SK-N-SH (cell line): ENCODE measurements at regions not wholly inside any gene's neighbourhood (a gene's known extent, or its start where the extent isn't known, plus 50 kb on each side); places are given as distances from the start of the nearest gene placed in this dataset.

Source experiments
- CTCF ChIA-PET: fragments of 300-600, 350-600 bp; formaldehyde crosslinking; extraction: SDS; loops from one replicate; lab custom pipeline; 2021; lab: Yijun Ruan, JAX
- POLR2A ChIA-PET: fragments of 350-600 bp; sonication (Branson Sonifier 250); formaldehyde crosslinking; extraction: SDS; loops from one replicate; lab custom pipeline; 2020; ENCODE audit warnings: antibody characterized with exemption, inconsistent platforms; lab: Yijun Ruan, JAX
- DNase-seq: peaks from one replicate; pipeline ENCODE4 v3.0.0; 2012
- H2AFZ ChIP-seq: fragments of 200-600 bp; sonication (generic); 2 replicates; pipeline ENCODE4 v1.8.1; 2016; ENCODE audit warnings: antibody characterized with exemption, mild to moderate bottlenecking, low read depth
- H3F3A ChIP-seq: fragments of 200-600 bp; sonication (generic); replicated peaks from 2 replicates; pipeline ENCODE3; 2016; ENCODE audit warnings: antibody characterized with exemption, mild to moderate bottlenecking; ENCODE audit not compliant: insufficient read depth
- H3K27ac ChIP-seq, 2 experiments: fragments of 200-500 bp in 1 of 2; fragments of 200-600 bp in 1 of 2; sonication (Bioruptor generic) in 1 of 2; sonication (generic), shearing (Covaris generic) in 1 of 2; 2 replicates each; pipeline versions ENCODE4 v1.5.1 to v1.6.1; 2014 to 2016; ENCODE audit warnings: low read depth in 2 of 2, inconsistent platforms in 1 of 2, low read length in 1 of 2, mild to moderate bottlenecking in 1 of 2, mixed read lengths in 1 of 2
- H3K27me3 ChIP-seq: fragments of 200-600 bp; sonication (generic), shearing (Covaris generic); 2 replicates; pipeline ENCODE4 v1.6.1; 2016; ENCODE audit warnings: mixed run types; ENCODE audit not compliant: insufficient read depth
- H3K36me3 ChIP-seq, 2 experiments: fragments of 200-500 bp in 1 of 2; fragments of 200-600 bp in 1 of 2; sonication (Bioruptor generic) in 1 of 2; sonication (generic) in 1 of 2; replicated peaks in 1 of 2; 2 replicates each; pipeline versions ENCODE3 to v1.5.1; 2014 to 2016; ENCODE audit warnings: low read length in 1 of 2, mild to moderate bottlenecking in 1 of 2; ENCODE audit not compliant: insufficient read depth in 2 of 2, control insufficient read depth in 1 of 2
- H3K4me1 ChIP-seq, 2 experiments: fragments of 200-500 bp in 1 of 2; fragments of 200-600 bp in 1 of 2; sonication (Bioruptor generic) in 1 of 2; sonication (generic), shearing (Covaris generic) in 1 of 2; 2 replicates each; pipeline versions ENCODE4 v1.5.1 to v1.6.1; 2014 to 2016; ENCODE audit warnings: low read depth in 1 of 2, low read length in 1 of 2, mixed run types in 1 of 2; ENCODE audit not compliant: insufficient read depth in 2 of 2, control insufficient read depth in 1 of 2
- H3K4me2 ChIP-seq: fragments of 200-600 bp; sonication (generic), shearing (Covaris generic); 2 replicates; pipeline ENCODE4 v1.6.1; 2017; ENCODE audit warnings: mixed run types
- H3K4me3 ChIP-seq, 2 experiments: fragments of 200-500 bp in 1 of 2; fragments of 200-600 bp in 1 of 2; sonication (Bioruptor generic) in 1 of 2; sonication (generic), shearing (Covaris generic) in 1 of 2; 2 replicates each; pipeline versions ENCODE4 v1.5.1 to v1.8.1; 2014 to 2016; ENCODE audit warnings: low read depth in 2 of 2, inconsistent platforms in 1 of 2, low read length in 1 of 2, mild to moderate bottlenecking in 1 of 2, mixed read lengths in 1 of 2, moderate library complexity in 1 of 2
- H3K79me2 ChIP-seq: fragments of 200-600 bp; sonication (generic); 2 replicates; pipeline ENCODE4 v1.8.1; 2017; ENCODE audit warnings: mild to moderate bottlenecking; ENCODE audit not compliant: insufficient read depth
- H3K9ac ChIP-seq: fragments of 200-600 bp; sonication (generic); 2 replicates; pipeline ENCODE4 v1.6.1; 2017; ENCODE audit warnings: mixed run types
- H3K9me2 ChIP-seq: fragments of 200-600 bp; sonication (generic); 2 replicates; pipeline ENCODE4 v1.6.1; 2017; ENCODE audit warnings: mixed run types
- H3K9me3 ChIP-seq: fragments of 200-600 bp; sonication (generic); 2 replicates; pipeline ENCODE4 v1.6.1; 2017; ENCODE audit warnings: mixed run types, mild to moderate bottlenecking, moderate library complexity
- H4K20me1 ChIP-seq: fragments of 200-600 bp; sonication (generic); 2 replicates; pipeline ENCODE4 v1.6.1; 2017; ENCODE audit warnings: mild to moderate bottlenecking, mixed run types; ENCODE audit not compliant: insufficient read depth
- CHD2 ChIP-seq: fragments of 150-350 bp; IDR thresholded peaks from 2 replicates; pipeline ENCODE4 v1.6.1; 2018; ENCODE audit warnings: low read length; ENCODE audit not compliant: partially characterized antibody
- EZH2phosphoT487 ChIP-seq: fragments of 200-600 bp; sonication (generic); IDR thresholded peaks from 2 replicates; pipeline ENCODE4 v1.6.1; 2017; ENCODE audit warnings: low read depth, mixed run types, mild to moderate bottlenecking, antibody characterized with exemption, moderate library complexity, borderline replicate concordance
- FOSL2 ChIP-seq: IDR thresholded peaks from 2 replicates; pipeline ENCODE4 v1.4.0; 2012; ENCODE audit warnings: low read depth, mild to moderate bottlenecking, moderate library complexity, borderline replicate concordance
- GABPA ChIP-seq: IDR thresholded peaks from 2 replicates; pipeline ENCODE4 v1.4.0; 2012; ENCODE audit warnings: low read depth, mild to moderate bottlenecking
- JUND ChIP-seq: IDR thresholded peaks from 2 replicates; pipeline ENCODE4 v1.4.0; 2012
- MXI1 ChIP-seq: IDR thresholded peaks from 2 replicates; pipeline ENCODE4 v1.6.1; 2012; ENCODE audit warnings: mild to moderate bottlenecking, low read depth, low read length, improper control_type of control experiment
- NFIC ChIP-seq: IDR thresholded peaks from 2 replicates; pipeline ENCODE4 v1.4.0; 2012; ENCODE audit warnings: borderline replicate concordance
- NRF1 ChIP-seq: IDR thresholded peaks from 2 replicates; pipeline ENCODE4 v1.6.1; 2012; ENCODE audit warnings: low read depth, mild to moderate bottlenecking, low read length
- POLR2AphosphoS5 ChIP-seq: IDR thresholded peaks from 2 replicates; pipeline ENCODE4 v1.6.1; 2012; ENCODE audit warnings: low read depth, low read length
- RAD21 ChIP-seq: IDR thresholded peaks from 2 replicates; pipeline ENCODE4 v1.6.1; 2012; ENCODE audit warnings: mild to moderate bottlenecking, low read length
- RCOR1 ChIP-seq: fragments of 150-350 bp; IDR thresholded peaks from 2 replicates; pipeline ENCODE4 v1.6.1; 2017; ENCODE audit warnings: antibody characterized with exemption, low read length
- SMC3 ChIP-seq: IDR thresholded peaks from 2 replicates; pipeline ENCODE4 v1.6.1; 2012; ENCODE audit warnings: low read depth, low read length, improper control_type of control experiment
- TAF1 ChIP-seq: IDR thresholded peaks from 2 replicates; pipeline ENCODE4 v1.6.1; 2012; ENCODE audit warnings: low read depth, mild to moderate bottlenecking, low read length, moderate library complexity, borderline replicate concordance
- WGBS: methylation state at CpG from one replicate; pipeline ENCODE4 v1.1.6; 2017; ENCODE audit warnings: low lambda C conversion rate; 5-methylcytosine and 5-hydroxymethylcytosine counted together
- TF ChIP-seq, protein P1 (sequence below): IDR thresholded peaks from 2 replicates; pipeline ENCODE4 v1.4.0; 2012; ENCODE audit warnings: low read depth
- TF ChIP-seq, protein P2 (sequence below): fragments of 200-600 bp; sonication (generic); IDR thresholded peaks from 2 replicates; pipeline ENCODE4 v1.6.1; 2017; ENCODE audit warnings: antibody characterized with exemption, mild to moderate bottlenecking, moderate library complexity
- TF ChIP-seq, protein P3 (sequence below): fragments of 150-350 bp; IDR thresholded peaks from 2 replicates; pipeline ENCODE4 v1.6.1; 2017; ENCODE audit warnings: antibody characterized with exemption, low read length, low read depth, borderline replicate concordance
- TF ChIP-seq, protein P4 (sequence below): IDR thresholded peaks from 2 replicates; pipeline ENCODE4 v1.4.0; 2012; ENCODE audit warnings: low read depth, borderline replicate concordance
- TF ChIP-seq, protein P5 (sequence below): IDR thresholded peaks from 2 replicates; pipeline ENCODE4; 2012
- TF ChIP-seq, protein P6 (sequence below): fragments of 150-350 bp; IDR thresholded peaks from 2 replicates; pipeline ENCODE4 v1.6.1; 2016; ENCODE audit warnings: mild to moderate bottlenecking, low read depth, low read length

DNA sequence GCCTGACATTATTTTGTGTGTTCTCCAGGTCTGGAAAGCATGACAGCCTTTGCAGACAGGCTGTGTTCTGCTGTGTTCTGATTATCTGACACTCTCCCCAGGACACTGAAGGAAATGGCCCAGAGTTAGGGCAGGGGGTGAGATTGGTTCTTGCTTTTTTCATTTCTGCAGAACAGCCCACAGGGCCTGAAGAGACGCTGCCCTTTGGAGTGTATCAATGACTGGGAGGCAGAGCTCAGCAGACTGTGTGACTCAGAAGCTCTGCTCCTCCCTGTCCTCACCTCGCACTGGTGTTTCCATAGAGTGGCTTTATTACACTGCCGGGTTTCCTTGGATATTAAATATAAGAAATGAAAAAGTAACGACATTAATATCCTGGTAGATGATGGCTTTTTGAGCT is 523.6 kb downstream of the NTRK3 start:
- no peak overlapping the region for H3K4me2 ChIP-seq
- no peak for TF ChIP-seq POLR2AphosphoS5
- TF ChIP-seq NRF1 = no peak
- TF ChIP-seq SMC3 = no peak
- TF ChIP-seq, protein P1, sequence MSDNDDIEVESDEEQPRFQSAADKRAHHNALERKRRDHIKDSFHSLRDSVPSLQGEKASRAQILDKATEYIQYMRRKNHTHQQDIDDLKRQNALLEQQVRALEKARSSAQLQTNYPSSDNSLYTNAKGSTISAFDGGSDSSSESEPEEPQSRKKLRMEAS = no peak
- TF ChIP-seq, protein P2, sequence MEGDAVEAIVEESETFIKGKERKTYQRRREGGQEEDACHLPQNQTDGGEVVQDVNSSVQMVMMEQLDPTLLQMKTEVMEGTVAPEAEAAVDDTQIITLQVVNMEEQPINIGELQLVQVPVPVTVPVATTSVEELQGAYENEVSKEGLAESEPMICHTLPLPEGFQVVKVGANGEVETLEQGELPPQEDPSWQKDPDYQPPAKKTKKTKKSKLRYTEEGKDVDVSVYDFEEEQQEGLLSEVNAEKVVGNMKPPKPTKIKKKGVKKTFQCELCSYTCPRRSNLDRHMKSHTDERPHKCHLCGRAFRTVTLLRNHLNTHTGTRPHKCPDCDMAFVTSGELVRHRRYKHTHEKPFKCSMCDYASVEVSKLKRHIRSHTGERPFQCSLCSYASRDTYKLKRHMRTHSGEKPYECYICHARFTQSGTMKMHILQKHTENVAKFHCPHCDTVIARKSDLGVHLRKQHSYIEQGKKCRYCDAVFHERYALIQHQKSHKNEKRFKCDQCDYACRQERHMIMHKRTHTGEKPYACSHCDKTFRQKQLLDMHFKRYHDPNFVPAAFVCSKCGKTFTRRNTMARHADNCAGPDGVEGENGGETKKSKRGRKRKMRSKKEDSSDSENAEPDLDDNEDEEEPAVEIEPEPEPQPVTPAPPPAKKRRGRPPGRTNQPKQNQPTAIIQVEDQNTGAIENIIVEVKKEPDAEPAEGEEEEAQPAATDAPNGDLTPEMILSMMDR = no peak
- TF ChIP-seq, protein P3, sequence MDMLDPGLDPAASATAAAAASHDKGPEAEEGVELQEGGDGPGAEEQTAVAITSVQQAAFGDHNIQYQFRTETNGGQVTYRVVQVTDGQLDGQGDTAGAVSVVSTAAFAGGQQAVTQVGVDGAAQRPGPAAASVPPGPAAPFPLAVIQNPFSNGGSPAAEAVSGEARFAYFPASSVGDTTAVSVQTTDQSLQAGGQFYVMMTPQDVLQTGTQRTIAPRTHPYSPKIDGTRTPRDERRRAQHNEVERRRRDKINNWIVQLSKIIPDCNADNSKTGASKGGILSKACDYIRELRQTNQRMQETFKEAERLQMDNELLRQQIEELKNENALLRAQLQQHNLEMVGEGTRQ = no peak
- ChIA-PET POLR2A (no interaction called here), CTCF (interaction anchor here (0.8 to 1.5 kb wide), 2 partner anchors 10 to 513 kb away, joined by 3 to 5 read pairs; no protein-coding TSS in a partner anchor)
- H3K79me2 ChIP-seq = no peaks in the 10 kb centered on the region
- H3K27ac ChIP-seq = no peak overlapping the region
- H3K4me1 ChIP-seq = peaks cover 17 to 27% of the 10 kb centered on the region in 2 experiments
- WGBS = 61% methylated on average over 4 of the region's 4 CpGs
- H3K9ac ChIP-seq = no peak overlapping the region
- DNase-seq = no peak
- no peak overlapping the region for H2AFZ ChIP-seq
- peaks cover 5% of the 10 kb centered on the region for H3F3A ChIP-seq
- no peaks in the 10 kb centered on the region for H4K20me1 ChIP-seq
- H3K27me3 ChIP-seq = no peaks in the 10 kb centered on the region
- no peaks in the 10 kb centered on the region for H3K9me2 ChIP-seq
- H3K36me3 ChIP-seq = no peaks in the 10 kb centered on the region
- no peaks in the 10 kb centered on the region for H3K9me3 ChIP-seq
- no peak overlapping the region for H3K4me3 ChIP-seq

DNA sequence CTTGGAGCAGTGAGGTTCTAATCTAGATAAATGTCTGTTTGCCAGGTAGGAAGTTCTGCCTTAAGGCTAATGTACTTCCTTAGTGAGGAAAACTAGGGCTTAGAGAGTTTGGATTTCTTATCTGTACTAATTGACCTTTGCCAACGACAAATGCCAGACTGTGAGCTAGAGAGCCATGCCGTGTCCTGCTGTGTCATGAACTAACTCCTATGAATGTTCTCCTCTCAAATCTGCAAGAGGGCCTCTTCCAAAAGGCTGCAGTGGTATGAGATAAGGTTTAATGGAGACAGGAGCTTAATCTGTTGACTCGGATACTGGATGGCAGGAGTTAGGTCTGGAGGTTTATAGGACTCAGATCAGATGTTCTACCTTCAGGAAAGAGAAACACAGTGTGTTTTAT is 524.9 kb downstream of the NTRK3 start:
- DNase-seq = no peak
- Histone ChIP-seq H3K27me3 (no peaks in the 10 kb centered on the region), H3K9me3 (no peaks in the 10 kb centered on the region), H3K27ac (no peak overlapping the region), H3K9ac (no peak overlapping the region), H3K9me2 (no peaks in the 10 kb centered on the region), H4K20me1 (no peaks in the 10 kb centered on the region), H2AFZ (no peak overlapping the region), H3K79me2 (no peaks in the 10 kb centered on the region), H3K4me2 (no peak overlapping the region), H3F3A (no peaks in the 10 kb centered on the region), H3K36me3 (no peaks in the 10 kb centered on the region), H3K4me3 (no peak overlapping the region), H3K4me1 (peaks cover 17 to 27% of the 10 kb centered on the region in 2 experiments)
- TF ChIP-seq GABPA = no peak
- no peak for TF ChIP-seq JUND
- TF ChIP-seq EZH2phosphoT487 = no peak
- TF ChIP-seq FOSL2 = no peak
- TF ChIP-seq TAF1 = no peak
- TF ChIP-seq, protein P4, sequence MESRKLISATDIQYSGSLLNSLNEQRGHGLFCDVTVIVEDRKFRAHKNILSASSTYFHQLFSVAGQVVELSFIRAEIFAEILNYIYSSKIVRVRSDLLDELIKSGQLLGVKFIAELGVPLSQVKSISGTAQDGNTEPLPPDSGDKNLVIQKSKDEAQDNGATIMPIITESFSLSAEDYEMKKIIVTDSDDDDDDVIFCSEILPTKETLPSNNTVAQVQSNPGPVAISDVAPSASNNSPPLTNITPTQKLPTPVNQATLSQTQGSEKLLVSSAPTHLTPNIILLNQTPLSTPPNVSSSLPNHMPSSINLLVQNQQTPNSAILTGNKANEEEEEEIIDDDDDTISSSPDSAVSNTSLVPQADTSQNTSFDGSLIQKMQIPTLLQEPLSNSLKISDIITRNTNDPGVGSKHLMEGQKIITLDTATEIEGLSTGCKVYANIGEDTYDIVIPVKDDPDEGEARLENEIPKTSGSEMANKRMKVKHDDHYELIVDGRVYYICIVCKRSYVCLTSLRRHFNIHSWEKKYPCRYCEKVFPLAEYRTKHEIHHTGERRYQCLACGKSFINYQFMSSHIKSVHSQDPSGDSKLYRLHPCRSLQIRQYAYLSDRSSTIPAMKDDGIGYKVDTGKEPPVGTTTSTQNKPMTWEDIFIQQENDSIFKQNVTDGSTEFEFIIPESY = no peak
- TF ChIP-seq MXI1 = no peak
- no peak for TF ChIP-seq CHD2
- TF ChIP-seq RAD21 = no peak
- TF ChIP-seq SMC3 = no peak
- no peak for TF ChIP-seq NFIC
- no peak for TF ChIP-seq POLR2AphosphoS5
- TF ChIP-seq RCOR1 = no peak
- TF ChIP-seq, protein P5, sequence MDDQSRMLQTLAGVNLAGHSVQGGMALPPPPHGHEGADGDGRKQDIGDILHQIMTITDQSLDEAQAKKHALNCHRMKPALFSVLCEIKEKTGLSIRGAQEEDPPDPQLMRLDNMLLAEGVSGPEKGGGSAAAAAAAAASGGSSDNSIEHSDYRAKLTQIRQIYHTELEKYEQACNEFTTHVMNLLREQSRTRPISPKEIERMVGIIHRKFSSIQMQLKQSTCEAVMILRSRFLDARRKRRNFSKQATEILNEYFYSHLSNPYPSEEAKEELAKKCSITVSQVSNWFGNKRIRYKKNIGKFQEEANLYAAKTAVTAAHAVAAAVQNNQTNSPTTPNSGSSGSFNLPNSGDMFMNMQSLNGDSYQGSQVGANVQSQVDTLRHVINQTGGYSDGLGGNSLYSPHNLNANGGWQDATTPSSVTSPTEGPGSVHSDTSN = no peak
- TF ChIP-seq, protein P6, sequence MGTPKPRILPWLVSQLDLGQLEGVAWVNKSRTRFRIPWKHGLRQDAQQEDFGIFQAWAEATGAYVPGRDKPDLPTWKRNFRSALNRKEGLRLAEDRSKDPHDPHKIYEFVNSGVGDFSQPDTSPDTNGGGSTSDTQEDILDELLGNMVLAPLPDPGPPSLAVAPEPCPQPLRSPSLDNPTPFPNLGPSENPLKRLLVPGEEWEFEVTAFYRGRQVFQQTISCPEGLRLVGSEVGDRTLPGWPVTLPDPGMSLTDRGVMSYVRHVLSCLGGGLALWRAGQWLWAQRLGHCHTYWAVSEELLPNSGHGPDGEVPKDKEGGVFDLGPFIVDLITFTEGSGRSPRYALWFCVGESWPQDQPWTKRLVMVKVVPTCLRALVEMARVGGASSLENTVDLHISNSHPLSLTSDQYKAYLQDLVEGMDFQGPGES = no peak
- ChIA-PET POLR2A (no interaction called here), CTCF (no interaction called here)
- WGBS = 50% methylated on average over 3 of the region's 3 CpGs
